Activated CD4-positive, alpha-beta T cell treated with anti-CD3 and anti-CD28 coated beads, Interleukin-2, Interleukin-4, amounts not matched to agents 100 ng/mL and 50 ng/mL, durations not matched to agents 16 hours and 8 hours (primary cell): ENCODE measurements at regions not wholly inside any gene's neighbourhood (a gene's known extent, or its start where the extent isn't known, plus 50 kb on each side); places are given as distances from the start of the nearest gene placed in this dataset.
"Not testable (repeated sequence)": the region's sequence is repeated elsewhere in the genome, so short reads cannot be mapped to it uniquely, and the experiment has no call there.

Experiments used
- DNase-seq: peaks from one replicate; pipeline ENCODE4 v3.0.0-alpha.2; 2020; ENCODE audit warnings: low spot score

- no peak for DNase-seq
Observed at GRCh38 chr4:188435381-188435780, 296.1 kb downstream of the TRIML1 start.

GRCh38 chr4:188437535-188437934, 298.3 kb downstream of the TRIML1 start:
- no peak for DNase-seq

GRCh38 chr4:188438391-188438824, 299.2 kb downstream of the TRIML1 start:
- DNase-seq, result not testable (repeated sequence)

- DNase-seq, result no peak
Observed at GRCh38 chr4:188439641-188440311, 300.5 kb downstream of the TRIML1 start.

- DNase-seq, result no peak
Observed at GRCh38 chr4:188444500-188444899, 305.3 kb downstream of the TRIML1 start.

- not testable (repeated sequence) for DNase-seq
Observed at GRCh38 chr4:188448996-188449395, 309.8 kb downstream of the TRIML1 start.

- no peak for DNase-seq
Observed at GRCh38 chr4:188450571-188450970, 311.3 kb downstream of the TRIML1 start.

GRCh38 chr4:188452097-188452496, 312.9 kb downstream of the TRIML1 start:
- DNase-seq, result no peak

GRCh38 chr4:188454575-188454974, 315.3 kb downstream of the TRIML1 start:
- no peak for DNase-seq

- no peak for DNase-seq
Observed at GRCh38 chr4:188455062-188455752, 316.0 kb downstream of the TRIML1 start.

- no peak for DNase-seq
Observed at GRCh38 chr4:188459381-188459780, 320.1 kb downstream of the TRIML1 start.

GRCh38 chr4:188463909-188464308, 324.7 kb downstream of the TRIML1 start:
- no peak for DNase-seq

- no peak for DNase-seq
Observed at GRCh38 chr4:188466001-188466400, 326.8 kb downstream of the TRIML1 start.

GRCh38 chr4:188484256-188484655, 345.0 kb downstream of the TRIML1 start:
- DNase-seq, result no peak

- DNase-seq, result no peak
Observed at GRCh38 chr4:188485906-188486305, 346.7 kb downstream of the TRIML1 start.

- no peak for DNase-seq
Observed at GRCh38 chr4:188492886-188493285, 353.6 kb downstream of the TRIML1 start.

- no peak for DNase-seq
Observed at GRCh38 chr4:188495169-188495568, 355.9 kb downstream of the TRIML1 start.

GRCh38 chr4:188511431-188511830, 372.2 kb downstream of the TRIML1 start:
- no peak for DNase-seq

GRCh38 chr4:188532751-188533150, 393.5 kb downstream of the TRIML1 start:
- DNase-seq, result no peak

GRCh38 chr4:188534297-188534696, 395.1 kb downstream of the TRIML1 start:
- DNase-seq, result no peak

- DNase-seq, result no peak
Observed at GRCh38 chr4:188534917-188535316, 395.7 kb downstream of the TRIML1 start.

GRCh38 chr4:188536826-188537225, 397.6 kb downstream of the TRIML1 start:
- DNase-seq, result no peak

- DNase-seq, result no peak
Observed at GRCh38 chr4:188550296-188550695, 411.1 kb downstream of the TRIML1 start.

- no peak for DNase-seq
Observed at GRCh38 chr4:188551156-188551555, 411.9 kb downstream of the TRIML1 start.
